ENCODE measurements at regions not wholly inside any gene's neighbourhood (a gene's known extent, or its start where the extent isn't known, plus 50 kb on each side); places are given as distances from the start of the nearest gene placed in this dataset.
A peak's percentile ranks its signal among the peaks of the same experiment; 100 is the strongest.

DNA sequence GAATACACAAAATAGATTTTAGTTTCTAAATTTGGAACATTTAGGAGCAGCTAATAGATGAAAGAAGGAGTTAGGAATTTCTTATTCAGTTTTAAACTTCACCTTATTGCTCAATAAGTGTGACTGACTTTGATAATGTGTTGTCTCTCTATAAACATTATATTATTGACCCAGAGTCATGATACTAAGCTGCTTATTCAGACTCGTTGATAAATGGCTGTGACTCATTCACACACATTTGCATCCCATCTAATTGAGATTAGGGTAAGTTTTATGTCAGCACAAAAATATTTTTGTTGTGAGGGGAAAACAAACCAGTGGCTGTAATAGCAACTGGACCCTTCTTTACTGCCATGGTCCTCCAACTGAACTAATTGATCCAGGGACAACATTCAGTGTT, 137.6 kb downstream of the GOLIM4 start:
- DNase-seq = no peak

GRCh38 chr3:167952969-167953368, 142.8 kb downstream of the GOLIM4 start:
- DNase-seq = no peak

DNA sequence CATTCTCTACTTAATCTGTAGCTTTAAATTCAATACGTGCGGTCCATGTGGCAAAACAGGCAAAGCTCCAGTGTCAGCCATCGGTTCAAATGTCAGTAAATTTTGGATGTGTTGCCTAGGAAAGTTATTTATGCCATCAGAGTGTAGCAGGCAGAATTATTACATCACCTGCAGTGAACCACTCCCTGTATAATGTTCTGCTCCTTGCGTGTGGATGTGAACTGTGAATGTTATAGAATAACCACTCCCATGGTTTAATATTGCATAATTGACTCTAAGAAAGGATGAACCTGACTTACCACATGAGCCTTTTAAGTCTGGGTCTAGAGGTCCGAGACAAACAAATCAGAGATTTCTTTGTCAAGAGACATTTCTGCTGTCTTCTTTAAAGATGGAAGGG, 145.5 kb downstream of the GOLIM4 start:
- DNase-seq = no peak

- DNase-seq = no peak
These were observed 154.3 kb downstream of the GOLIM4 start for GRCh38 chr3:167941234-167941995.

DNA sequence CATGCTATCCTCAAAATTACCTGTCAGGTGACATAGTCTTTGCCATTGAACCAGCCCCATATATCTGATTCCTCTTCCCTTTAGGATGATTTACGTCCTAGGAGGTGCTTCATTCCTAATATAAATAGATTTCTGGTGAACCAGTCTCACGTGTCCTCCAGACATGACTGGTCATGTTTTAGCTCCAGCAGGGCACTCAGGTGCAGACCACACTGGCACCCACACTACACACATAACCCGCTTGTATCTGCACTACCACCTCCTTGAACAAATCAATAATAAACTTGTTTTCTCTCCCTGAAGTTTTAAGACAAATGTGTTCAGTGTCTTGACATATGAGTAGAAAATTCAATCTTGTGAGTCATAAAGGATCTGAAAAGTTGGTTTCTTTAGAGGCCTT, 155.5 kb downstream of the GOLIM4 start:
- DNase-seq = peak in 1 of 2 experiments; percentile 7

GRCh38 chr3:167938516-167938915, 157.2 kb downstream of the GOLIM4 start:
- DNase-seq = no peak

DNA sequence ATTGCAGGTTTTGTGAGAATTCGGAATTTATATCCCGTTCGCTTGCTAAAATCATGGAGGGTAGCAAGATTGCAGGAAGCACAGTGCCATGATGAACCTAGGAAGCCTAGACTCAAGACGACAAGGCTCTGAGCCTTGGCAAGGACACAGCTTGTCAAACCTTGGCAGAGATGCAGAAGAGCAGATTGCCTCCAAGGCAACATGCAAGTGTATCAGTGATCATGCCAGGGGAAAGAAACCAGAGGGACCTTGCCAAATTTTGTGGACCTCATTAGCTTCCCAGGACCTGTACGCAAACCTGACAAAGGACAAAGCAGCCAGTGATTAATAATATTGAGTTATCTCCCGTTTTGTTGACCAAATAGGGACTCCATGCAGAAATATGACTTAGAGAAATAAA, 159.7 kb downstream of the GOLIM4 start:
- no peak for DNase-seq

DNA sequence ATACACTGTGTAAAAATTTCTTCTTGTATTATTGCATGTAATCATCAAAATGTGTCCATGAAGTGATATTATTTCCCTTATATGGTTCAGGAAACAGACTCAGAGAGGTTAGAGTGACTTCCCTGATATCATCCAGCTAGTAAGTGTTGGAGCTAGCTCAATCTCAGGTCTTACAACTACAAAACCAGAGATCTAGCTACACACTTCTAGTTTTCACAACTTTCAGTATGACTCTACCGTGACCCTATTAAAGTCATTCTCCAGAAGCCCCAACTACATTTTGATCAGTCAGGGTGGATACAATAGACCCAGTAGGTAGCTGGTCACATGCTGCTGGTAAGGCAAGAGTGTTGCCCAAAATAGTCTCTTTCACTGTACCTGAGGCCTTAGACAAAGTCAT, 165.3 kb downstream of the GOLIM4 start:
- no peak for DNase-seq

DNA sequence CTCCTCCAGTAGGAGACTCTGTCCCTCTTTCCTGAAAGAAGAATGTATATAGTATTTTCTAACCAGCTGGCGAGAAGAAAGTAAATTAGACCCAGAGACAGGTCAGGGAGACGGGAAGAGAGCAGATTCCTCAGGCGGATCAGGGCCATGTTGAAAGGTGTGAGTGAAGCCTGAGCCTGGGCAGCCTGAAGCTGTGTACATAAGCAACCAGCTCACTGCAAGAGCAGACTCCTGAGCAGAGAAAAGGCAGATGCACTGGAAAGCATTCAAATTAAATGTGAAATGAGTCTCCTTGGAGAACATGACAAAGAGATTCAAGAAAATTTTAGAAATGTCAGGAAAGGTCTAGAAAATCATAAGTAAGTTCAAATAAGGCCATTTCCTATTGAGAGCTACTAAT, 165.8 kb downstream of the GOLIM4 start:
- peak in 1 of 2 experiments; percentile 15 for DNase-seq

DNA sequence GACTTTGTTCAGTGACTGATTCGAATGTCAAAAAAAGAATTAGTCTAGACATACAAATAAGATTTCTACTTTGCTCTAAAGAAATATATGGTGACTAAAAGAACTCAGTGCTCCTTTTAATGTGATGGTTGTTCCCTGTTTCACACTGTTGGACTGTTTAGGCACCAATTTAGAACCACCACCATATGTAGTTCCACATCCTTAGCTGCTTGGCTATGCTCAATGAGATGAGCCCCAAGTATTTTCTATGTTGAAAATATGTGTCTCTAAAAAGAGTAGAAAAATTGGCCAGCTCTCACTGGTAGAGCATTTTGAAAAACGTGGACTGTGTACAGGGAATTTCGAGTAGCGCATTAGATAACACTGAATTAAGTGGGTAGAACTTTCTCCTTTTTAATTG, 167.3 kb downstream of the GOLIM4 start:
- DNase-seq = no peak

- DNase-seq = no peak
These were observed 175.0 kb downstream of the GOLIM4 start for GRCh38 chr3:167920747-167921146.

DNA sequence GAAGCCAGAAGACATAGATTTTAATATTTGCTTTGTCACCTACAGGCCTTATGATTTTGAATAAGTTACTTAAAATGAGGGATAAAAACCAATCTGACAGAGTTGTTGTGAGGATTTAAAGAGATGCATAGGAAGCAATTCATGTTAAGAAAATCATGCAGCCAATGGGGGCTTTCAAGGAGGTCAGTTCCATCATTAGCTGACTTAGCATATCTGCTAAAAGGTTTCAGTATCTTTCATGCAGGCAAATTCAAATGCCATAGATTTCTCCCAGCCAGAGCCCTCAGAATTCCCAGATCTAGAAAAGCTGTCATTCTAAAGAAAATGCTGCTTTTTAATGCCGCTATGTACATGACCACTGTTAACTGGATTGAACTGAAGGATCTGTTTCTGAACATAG, 176.1 kb downstream of the GOLIM4 start:
- no peak for DNase-seq

DNA sequence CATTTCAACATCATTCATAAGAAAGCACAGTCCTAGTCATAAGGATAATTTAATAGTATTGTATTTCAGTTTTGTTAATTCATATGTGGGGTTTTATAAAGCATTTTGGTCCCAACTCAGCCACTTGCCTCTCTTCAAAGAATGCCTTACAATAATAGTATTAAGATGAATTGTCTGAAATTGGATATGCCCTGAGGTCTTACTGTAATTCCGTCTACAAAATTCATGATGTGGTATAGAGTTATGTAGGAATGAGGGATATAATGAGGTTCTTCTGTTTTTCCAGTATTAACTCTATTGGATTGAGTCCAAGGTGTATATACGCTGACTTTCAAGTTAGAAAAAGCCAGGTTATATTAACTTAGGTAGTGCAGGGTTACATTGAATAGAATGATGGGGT, 177.0 kb downstream of the GOLIM4 start:
- DNase-seq = no peak

DNA sequence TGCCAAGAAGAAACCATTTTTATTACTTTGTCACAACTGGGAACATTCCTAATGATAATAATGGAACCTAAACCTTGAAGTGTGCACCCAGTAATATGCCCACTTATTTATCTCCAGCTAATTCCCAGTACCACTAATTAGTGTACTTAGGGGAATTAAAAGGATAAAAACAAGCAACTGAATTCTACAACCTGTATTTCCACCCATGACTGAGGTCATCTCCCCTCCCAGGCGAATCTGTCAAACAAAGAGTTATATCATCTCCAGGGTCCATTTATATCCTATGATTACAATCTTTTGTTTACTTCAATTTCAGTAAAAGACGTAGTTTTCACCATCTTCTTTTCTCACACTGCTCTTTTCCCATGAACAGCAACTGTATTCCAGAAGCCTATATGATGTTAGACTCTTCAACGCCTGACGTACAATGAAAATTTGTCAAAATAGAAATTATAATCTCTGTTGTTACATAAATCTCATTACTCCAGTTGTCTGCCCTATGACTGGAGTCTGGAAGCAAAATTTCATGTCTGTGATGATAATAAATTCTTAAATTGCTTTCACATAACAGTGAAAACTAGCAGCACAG, 177.6 kb downstream of the GOLIM4 start:
- DNase-seq = no peak

- peak; percentile 9 to 18 for DNase-seq
These were observed 177.8 kb downstream of the SERPINI1 start for GRCh38 chr3:167913219-167913835.

GRCh38 chr3:167909952-167910351, 174.4 kb downstream of the SERPINI1 start:
- DNase-seq = no peak

GRCh38 chr3:167909504-167909896, 174.0 kb downstream of the SERPINI1 start:
- DNase-seq = no peak

GRCh38 chr3:167908746-167909503, 173.4 kb downstream of the SERPINI1 start:
- DNase-seq = no peak

DNA sequence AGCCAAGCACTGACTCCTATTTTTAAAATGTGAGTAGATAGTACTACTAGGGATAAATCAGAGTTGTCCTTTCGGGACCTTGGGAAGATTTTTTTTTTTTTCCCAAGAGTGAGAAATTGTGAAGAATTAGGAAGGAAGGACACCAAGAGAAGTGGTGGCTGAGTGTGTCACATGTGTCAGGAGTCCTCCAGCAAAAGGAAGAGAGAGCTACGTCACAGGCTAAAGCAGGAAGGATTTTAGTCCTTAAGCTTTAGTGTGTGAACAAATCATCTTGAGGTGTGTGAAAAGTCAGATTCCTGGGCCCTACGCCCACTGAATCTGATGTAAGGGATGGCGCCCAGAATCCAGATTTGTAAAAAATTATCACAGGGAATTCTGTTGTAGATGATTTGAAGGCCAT, 172.7 kb downstream of the SERPINI1 start:
- no peak for DNase-seq

DNA sequence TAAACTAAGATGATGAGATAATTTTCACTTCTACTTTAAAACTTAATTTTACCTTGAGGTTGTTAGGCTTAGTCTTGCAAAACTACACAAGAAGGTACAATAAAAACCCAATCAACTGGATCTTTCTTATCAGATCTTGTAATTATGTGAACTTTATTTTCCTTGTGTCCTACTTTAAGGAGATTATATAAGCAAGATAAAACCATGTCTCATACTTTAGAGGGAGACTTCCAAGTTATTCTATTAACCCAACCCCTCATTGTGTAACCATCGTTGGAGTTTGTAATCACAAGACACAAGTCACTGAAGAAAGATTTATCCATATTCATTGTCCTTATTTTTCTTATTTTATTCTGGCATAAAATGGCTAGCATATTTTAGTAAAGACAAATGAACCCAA, 165.6 kb downstream of the SERPINI1 start:
- DNase-seq = no peak

GRCh38 chr3:167899093-167899492, 163.6 kb downstream of the SERPINI1 start:
- no peak for DNase-seq

GRCh38 chr3:167898091-167898490, 162.6 kb downstream of the SERPINI1 start:
- no peak for DNase-seq

DNA sequence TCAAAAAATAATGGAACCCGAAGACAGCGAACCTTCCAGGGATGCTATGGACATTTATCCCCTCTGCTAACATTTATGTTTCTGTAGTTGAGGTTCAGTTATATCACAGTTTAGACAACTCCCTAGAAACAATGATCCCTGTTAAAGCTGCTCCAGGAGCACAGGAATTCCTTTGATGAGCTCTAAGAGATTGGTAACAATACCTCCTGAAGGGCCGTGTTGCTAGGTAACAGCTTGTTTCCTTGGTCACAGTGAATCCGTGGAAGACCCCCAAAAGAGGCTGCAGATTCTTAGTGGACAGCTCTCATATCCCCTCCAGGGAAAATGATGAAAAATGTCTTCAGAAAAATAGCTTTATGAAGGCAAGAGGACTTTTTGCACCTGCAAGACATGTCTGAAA, 160.2 kb downstream of the SERPINI1 start:
- DNase-seq = no peak

DNA sequence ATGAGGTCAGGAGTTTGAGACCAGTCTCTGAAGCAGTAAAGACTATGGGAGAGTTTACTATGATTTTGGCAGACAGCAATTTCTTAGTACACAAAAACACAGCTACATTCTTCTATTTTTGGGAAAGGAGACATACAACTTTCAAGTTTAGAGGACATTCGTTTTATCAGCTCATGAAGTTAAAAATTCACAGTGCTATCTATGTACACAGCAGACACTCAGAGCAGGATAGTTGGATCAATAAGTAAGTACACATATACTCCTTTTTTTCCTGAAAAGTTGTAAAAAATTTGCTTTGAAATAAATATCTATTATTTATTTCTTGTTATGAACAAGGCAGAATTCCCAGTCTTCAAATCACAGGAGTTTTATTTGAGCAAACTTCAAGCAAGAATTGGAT, 159.7 kb downstream of the SERPINI1 start:
- DNase-seq = no peak
